ENCODE measurements at regions not wholly inside any gene's neighbourhood (a gene's known extent, or its start where the extent isn't known, plus 50 kb on each side); places are given as distances from the start of the nearest gene placed in this dataset.

GRCh38 chr5:39648085-39648847 is 223.5 kb upstream of the DAB2 start:
- peaks cover 4% of the 10 kb centered on the region for H3K4me1 ChIP-seq (ENCODE audit: insufficient read depth, low read length, poor library complexity, severe bottlenecking)
- TF ChIP-seq EZH2 (IDR thresholded peaks at IDR 0.05; ENCODE audit: borderline replicate concordance, low read depth, low read length, poor library complexity, severe bottlenecking): no peak
- no peak for TF ChIP-seq CTCF (conservative IDR thresholded peaks at IDR 0.05; ENCODE audit: low read depth, low read length)
- peak; percentile 59 for DNase-seq (ENCODE audit: low spot score)
- ChIA-PET CTCF (no interaction called here), POLR2A (ENCODE audit: low non-redundant PET) (no interaction called here)
- intact Hi-C loops (cut with micrococcal nuclease; ENCODE audit: unreplicated experiment): no loop called here
- no TSS peak for BruUV-seq (replicated peaks)
- no peaks in the 10 kb centered on the region for H3K36me3 ChIP-seq (ENCODE audit: insufficient read depth, low read length, poor library complexity, severe bottlenecking)
- no peak overlapping the region for H3K4me3 ChIP-seq (ENCODE audit: low read depth, low read length, poor library complexity, severe bottlenecking)
- peaks cover 6% of the 10 kb centered on the region for H3K27me3 ChIP-seq (replicated peaks; ENCODE audit: insufficient read depth, low read depth, low read length, poor library complexity)
- no peaks in the 10 kb centered on the region for H3K9me3 ChIP-seq (ENCODE audit: low read depth, low read length, poor library complexity, severe bottlenecking)
- H3K27ac ChIP-seq (ENCODE audit: low read depth, low read length, poor library complexity, severe bottlenecking): no peak overlapping the region

- Histone ChIP-seq H3K27ac (ENCODE audit: low read depth, low read length, poor library complexity, severe bottlenecking) (no peak overlapping the region), H3K4me1 (ENCODE audit: insufficient read depth, low read length, poor library complexity, severe bottlenecking) (no peaks in the 10 kb centered on the region), H3K9me3 (ENCODE audit: low read depth, low read length, poor library complexity, severe bottlenecking) (no peaks in the 10 kb centered on the region), H3K27me3 (replicated peaks; ENCODE audit: insufficient read depth, low read depth, low read length, poor library complexity) (peaks cover 7% of the 10 kb centered on the region), H3K4me3 (ENCODE audit: low read depth, low read length, poor library complexity, severe bottlenecking) (no peak overlapping the region), H3K36me3 (ENCODE audit: insufficient read depth, low read length, poor library complexity, severe bottlenecking) (no peaks in the 10 kb centered on the region)
- ChIA-PET POLR2A (ENCODE audit: low non-redundant PET) (no interaction called here), CTCF (no interaction called here)
- intact Hi-C loops (cut with micrococcal nuclease; ENCODE audit: unreplicated experiment): no loop called here
- BruUV-seq (replicated peaks): no TSS peak
- TF ChIP-seq CTCF (conservative IDR thresholded peaks at IDR 0.05; ENCODE audit: low read depth, low read length): no peak
- no peak for TF ChIP-seq EZH2 (IDR thresholded peaks at IDR 0.05; ENCODE audit: borderline replicate concordance, low read depth, low read length, poor library complexity, severe bottlenecking)
- DNase-seq (ENCODE audit: low spot score): no peak
These were observed 215.8 kb upstream of the DAB2 start for GRCh38 chr5:39640552-39640951.

GRCh38 chr5:39639618-39640089 is 214.9 kb upstream of the DAB2 start:
- Histone ChIP-seq H3K27ac (ENCODE audit: low read depth, low read length, poor library complexity, severe bottlenecking) (no peak overlapping the region), H3K4me3 (ENCODE audit: low read depth, low read length, poor library complexity, severe bottlenecking) (no peak overlapping the region), H3K4me1 (ENCODE audit: insufficient read depth, low read length, poor library complexity, severe bottlenecking) (no peaks in the 10 kb centered on the region), H3K9me3 (ENCODE audit: low read depth, low read length, poor library complexity, severe bottlenecking) (no peaks in the 10 kb centered on the region), H3K27me3 (replicated peaks; ENCODE audit: insufficient read depth, low read depth, low read length, poor library complexity) (peaks cover 7% of the 10 kb centered on the region), H3K36me3 (ENCODE audit: insufficient read depth, low read length, poor library complexity, severe bottlenecking) (no peaks in the 10 kb centered on the region)
- DNase-seq (ENCODE audit: low spot score): no peak
- CTCF ChIA-PET: no interaction called here
- intact Hi-C loops (cut with micrococcal nuclease; ENCODE audit: unreplicated experiment): no loop called here
- TF ChIP-seq CTCF (conservative IDR thresholded peaks at IDR 0.05; ENCODE audit: low read depth, low read length) (no peak), EZH2 (IDR thresholded peaks at IDR 0.05; ENCODE audit: borderline replicate concordance, low read depth, low read length, poor library complexity, severe bottlenecking) (no peak)
- POLR2A ChIA-PET (ENCODE audit: low non-redundant PET): interaction anchor here (0.6 kb wide), 1 partner anchor 269 kb away, joined by 12 read pairs; no protein-coding TSS in a partner anchor
- no TSS peak for BruUV-seq (replicated peaks)

Data from A673 (cell line).